Endothelial cell (in vitro differentiated cells): ENCODE measurements at regions not wholly inside any gene's neighbourhood (a gene's known extent, or its start where the extent isn't known, plus 50 kb on each side); places are given as distances from the start of the nearest gene placed in this dataset.

Experiments
- DNase-seq: peaks from one replicate; pipeline ENCODE4 v3.0.0; 2021; ENCODE audit warnings: low spot score
- H3K27ac Mint-ChIP-seq: one replicate; pipeline ENCODE4 v1.8.0; 2021; ENCODE audit warnings: mixed read lengths, inconsistent platforms; ENCODE audit not compliant: unreplicated experiment
- H3K27me3 Mint-ChIP-seq: one replicate; pipeline ENCODE4 v1.8.0; 2021; ENCODE audit warnings: mild to moderate bottlenecking, moderate library complexity, mixed read lengths, inconsistent platforms; ENCODE audit not compliant: unreplicated experiment
- H3K36me3 Mint-ChIP-seq: one replicate; pipeline ENCODE4 v1.8.0; 2021; ENCODE audit warnings: mild to moderate bottlenecking, low read depth, mixed read lengths, inconsistent platforms; ENCODE audit not compliant: unreplicated experiment
- H3K4me1 Mint-ChIP-seq: one replicate; pipeline ENCODE4 v1.8.0; 2021; ENCODE audit warnings: mild to moderate bottlenecking, mixed read lengths, inconsistent platforms; ENCODE audit not compliant: unreplicated experiment
- H3K4me3 Mint-ChIP-seq: one replicate; pipeline ENCODE4 v1.8.0; 2021; ENCODE audit warnings: mild to moderate bottlenecking, mixed read lengths, inconsistent platforms; ENCODE audit not compliant: unreplicated experiment
- H3K9me3 Mint-ChIP-seq: one replicate; pipeline ENCODE4 v1.8.0; 2021; ENCODE audit warnings: mixed read lengths, inconsistent platforms; ENCODE audit not compliant: unreplicated experiment
- CTCF ChIP-seq: fragments of 200-600 bp; sonication (generic); IDR thresholded peaks from one replicate; pipeline ENCODE4 v1.5.0; 2021; ENCODE audit warnings: antibody characterized with exemption; ENCODE audit not compliant: unreplicated experiment

DNA sequence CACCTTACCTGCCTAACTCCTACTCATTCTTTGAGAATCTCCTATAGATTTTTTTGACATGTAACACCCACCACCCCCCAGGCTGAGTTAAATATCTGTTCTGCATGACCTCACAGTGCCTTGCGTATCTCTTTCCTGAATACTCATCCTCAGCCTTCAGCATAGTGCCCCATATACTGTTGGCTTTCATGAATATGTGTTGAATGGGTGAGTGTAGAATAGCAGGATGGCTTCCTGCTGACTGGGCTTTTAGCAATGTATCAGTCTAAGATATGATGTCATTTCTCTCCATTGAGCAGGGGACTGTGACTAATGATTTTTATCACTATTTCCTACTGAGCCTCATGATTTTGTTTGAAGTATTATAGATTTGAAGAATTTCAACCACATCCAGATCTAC is 361.6 kb upstream of the MARCKS start:
- peak; percentile 6 for DNase-seq
- no peak for TF ChIP-seq CTCF
- Mint-ChIP-seq H3K4me3 (no peak overlapping the region), H3K4me1 (peaks cover 22% of the 10 kb centered on the region), H3K9me3 (no peaks in the 10 kb centered on the region), H3K27me3 (peaks cover 2% of the 10 kb centered on the region), H3K36me3 (no peaks in the 10 kb centered on the region), H3K27ac (no peak overlapping the region)

DNA sequence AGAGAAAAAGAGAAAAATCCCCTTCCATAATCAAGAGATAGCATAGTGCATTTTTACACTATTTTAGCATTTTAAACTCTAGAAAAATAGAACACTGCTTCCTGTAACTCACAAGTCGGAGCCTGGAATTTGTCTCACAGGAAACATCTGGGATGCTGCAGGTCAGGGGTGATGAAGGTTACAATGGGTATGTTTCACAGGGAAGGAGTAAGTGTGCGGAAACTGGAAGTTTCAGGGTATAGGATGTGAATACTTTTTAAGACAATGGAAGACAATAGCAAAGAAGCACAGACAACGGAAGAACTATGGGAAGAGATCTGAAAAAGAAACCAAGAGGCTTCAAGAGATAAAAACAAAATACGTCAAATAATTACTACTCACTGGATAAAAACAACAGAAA is 361.0 kb upstream of the MARCKS start:
- H3K27ac Mint-ChIP-seq, result no peak overlapping the region
- H3K27me3 Mint-ChIP-seq, result peaks cover 2% of the 10 kb centered on the region
- H3K9me3 Mint-ChIP-seq, result no peaks in the 10 kb centered on the region
- H3K4me1 Mint-ChIP-seq, result peaks cover 22% of the 10 kb centered on the region
- TF ChIP-seq CTCF, result no peak
- DNase-seq, result peak; percentile 55
- H3K36me3 Mint-ChIP-seq, result no peaks in the 10 kb centered on the region
- H3K4me3 Mint-ChIP-seq, result no peak overlapping the region

DNA sequence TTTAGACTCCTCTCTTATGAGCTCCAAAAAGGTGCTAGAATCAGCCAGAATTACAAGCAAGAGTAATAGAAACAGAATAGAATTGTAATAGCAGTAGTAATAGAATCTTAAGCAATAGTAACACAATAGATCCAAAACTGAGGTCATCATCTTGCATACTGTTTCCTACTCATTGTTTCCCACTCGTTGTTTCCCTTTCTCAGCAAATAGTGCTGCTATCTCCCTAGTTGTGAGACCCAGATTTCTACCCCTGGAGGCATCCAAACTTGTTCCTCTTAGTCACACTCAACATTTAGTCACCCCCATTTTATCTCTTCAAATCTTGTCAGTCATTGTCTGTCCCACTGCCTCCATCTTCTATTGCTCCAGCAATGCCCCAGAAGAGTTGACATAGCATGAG is 356.9 kb upstream of the MARCKS start:
- peak overlapping the region; percentile 84 for H3K27ac Mint-ChIP-seq
- H3K4me1 Mint-ChIP-seq, result peaks cover 22% of the 10 kb centered on the region
- H3K9me3 Mint-ChIP-seq, result no peaks in the 10 kb centered on the region
- H3K27me3 Mint-ChIP-seq, result peaks cover 1% of the 10 kb centered on the region
- no peak for TF ChIP-seq CTCF
- H3K36me3 Mint-ChIP-seq, result no peaks in the 10 kb centered on the region
- no peak overlapping the region for H3K4me3 Mint-ChIP-seq
- no peak for DNase-seq

- Mint-ChIP-seq H3K27ac (no peak overlapping the region), H3K36me3 (no peaks in the 10 kb centered on the region), H3K27me3 (peaks cover 1% of the 10 kb centered on the region), H3K4me1 (peaks cover 3% of the 10 kb centered on the region), H3K9me3 (no peaks in the 10 kb centered on the region), H3K4me3 (no peak overlapping the region)
- DNase-seq, result no peak
- no peak for TF ChIP-seq CTCF
Observed at GRCh38 chr6:113505084-113505699, 352.0 kb upstream of the MARCKS start.

GRCh38 chr6:113508249-113508648 is 348.9 kb upstream of the MARCKS start:
- Mint-ChIP-seq H3K4me3 (no peak overlapping the region), H3K4me1 (no peaks in the 10 kb centered on the region), H3K27me3 (peaks cover 1% of the 10 kb centered on the region), H3K27ac (no peak overlapping the region), H3K9me3 (no peaks in the 10 kb centered on the region), H3K36me3 (no peaks in the 10 kb centered on the region)
- no peak for TF ChIP-seq CTCF
- DNase-seq, result no peak
